ENCODE measurements at regions not wholly inside any gene's neighbourhood (a gene's known extent, or its start where the extent isn't known, plus 50 kb on each side); places are given as distances from the start of the nearest gene placed in this dataset.

DNA sequence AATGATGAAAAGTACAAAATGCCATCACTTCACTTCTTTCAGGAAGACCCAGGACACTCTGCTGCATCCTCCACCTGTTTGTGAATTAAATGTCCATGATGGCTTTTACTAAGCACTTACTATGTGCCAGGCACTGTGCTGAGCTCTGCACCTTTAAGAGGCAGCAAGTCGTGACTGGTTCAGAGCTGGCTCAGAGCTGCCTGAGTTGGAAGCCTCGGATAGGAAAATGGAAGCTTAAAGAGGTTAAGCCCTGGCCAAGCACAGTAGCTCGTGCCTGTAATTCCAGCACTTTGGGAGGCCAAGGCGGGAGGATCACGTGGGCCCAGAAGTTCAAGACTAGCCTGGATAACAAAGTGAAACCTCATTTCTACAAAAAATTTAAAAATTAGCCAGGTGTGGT is 95.6 kb downstream of the SNX5 start (continued):
- no peak for TF ChIP-seq POLR2A (IDR thresholded peaks at IDR 0.05; ENCODE audit: control extremely low read depth in 1 of 2, low read depth in 2 of 2, low read length in 2 of 2)
- no peak for TF ChIP-seq USF2 (IDR thresholded peaks at IDR 0.05; ENCODE audit: low read length)
- TF ChIP-seq CHD7 (IDR thresholded peaks at IDR 0.05; ENCODE audit: insufficient replicate concordance, low read length) = no peak
- no peak for TF ChIP-seq CHD1 (IDR thresholded peaks at IDR 0.05; ENCODE audit: low read depth, low read length)

Data from H1 (cell line).